SK-N-SH (cell line): ENCODE measurements at regions not wholly inside any gene's neighbourhood (a gene's known extent, or its start where the extent isn't known, plus 50 kb on each side); places are given as distances from the start of the nearest gene placed in this dataset.

ENCODE experiments used
- CTCF ChIA-PET: fragments of 300-600, 350-600 bp; formaldehyde crosslinking; extraction: SDS; loops from one replicate; lab custom pipeline; 2021; lab: Yijun Ruan, JAX
- POLR2A ChIA-PET: fragments of 350-600 bp; sonication (Branson Sonifier 250); formaldehyde crosslinking; extraction: SDS; loops from one replicate; lab custom pipeline; 2020; ENCODE audit warnings: antibody characterized with exemption, inconsistent platforms; lab: Yijun Ruan, JAX
- DNase-seq: peaks from one replicate; pipeline ENCODE4 v3.0.0; 2012
- H2AFZ ChIP-seq: fragments of 200-600 bp; sonication (generic); 2 replicates; pipeline ENCODE4 v1.8.1; 2016; ENCODE audit warnings: antibody characterized with exemption, mild to moderate bottlenecking, low read depth
- H3F3A ChIP-seq: fragments of 200-600 bp; sonication (generic); replicated peaks from 2 replicates; pipeline ENCODE3; 2016; ENCODE audit warnings: antibody characterized with exemption, mild to moderate bottlenecking; ENCODE audit not compliant: insufficient read depth
- H3K27ac ChIP-seq, 2 experiments: fragments of 200-500 bp in 1 of 2; fragments of 200-600 bp in 1 of 2; sonication (Bioruptor generic) in 1 of 2; sonication (generic), shearing (Covaris generic) in 1 of 2; 2 replicates each; pipeline versions ENCODE4 v1.5.1 to v1.6.1; 2014 to 2016; ENCODE audit warnings: low read depth in 2 of 2, inconsistent platforms in 1 of 2, low read length in 1 of 2, mild to moderate bottlenecking in 1 of 2, mixed read lengths in 1 of 2
- H3K27me3 ChIP-seq: fragments of 200-600 bp; sonication (generic), shearing (Covaris generic); 2 replicates; pipeline ENCODE4 v1.6.1; 2016; ENCODE audit warnings: mixed run types; ENCODE audit not compliant: insufficient read depth
- H3K36me3 ChIP-seq, 2 experiments: fragments of 200-500 bp in 1 of 2; fragments of 200-600 bp in 1 of 2; sonication (Bioruptor generic) in 1 of 2; sonication (generic) in 1 of 2; replicated peaks in 1 of 2; 2 replicates each; pipeline versions ENCODE3 to v1.5.1; 2014 to 2016; ENCODE audit warnings: low read length in 1 of 2, mild to moderate bottlenecking in 1 of 2; ENCODE audit not compliant: insufficient read depth in 2 of 2, control insufficient read depth in 1 of 2
- H3K4me1 ChIP-seq, 2 experiments: fragments of 200-500 bp in 1 of 2; fragments of 200-600 bp in 1 of 2; sonication (Bioruptor generic) in 1 of 2; sonication (generic), shearing (Covaris generic) in 1 of 2; 2 replicates each; pipeline versions ENCODE4 v1.5.1 to v1.6.1; 2014 to 2016; ENCODE audit warnings: low read depth in 1 of 2, low read length in 1 of 2, mixed run types in 1 of 2; ENCODE audit not compliant: insufficient read depth in 2 of 2, control insufficient read depth in 1 of 2
- H3K4me2 ChIP-seq: fragments of 200-600 bp; sonication (generic), shearing (Covaris generic); 2 replicates; pipeline ENCODE4 v1.6.1; 2017; ENCODE audit warnings: mixed run types
- H3K4me3 ChIP-seq, 2 experiments: fragments of 200-500 bp in 1 of 2; fragments of 200-600 bp in 1 of 2; sonication (Bioruptor generic) in 1 of 2; sonication (generic), shearing (Covaris generic) in 1 of 2; 2 replicates each; pipeline versions ENCODE4 v1.5.1 to v1.8.1; 2014 to 2016; ENCODE audit warnings: low read depth in 2 of 2, inconsistent platforms in 1 of 2, low read length in 1 of 2, mild to moderate bottlenecking in 1 of 2, mixed read lengths in 1 of 2, moderate library complexity in 1 of 2
- H3K79me2 ChIP-seq: fragments of 200-600 bp; sonication (generic); 2 replicates; pipeline ENCODE4 v1.8.1; 2017; ENCODE audit warnings: mild to moderate bottlenecking; ENCODE audit not compliant: insufficient read depth
- H3K9ac ChIP-seq: fragments of 200-600 bp; sonication (generic); 2 replicates; pipeline ENCODE4 v1.6.1; 2017; ENCODE audit warnings: mixed run types
- H3K9me2 ChIP-seq: fragments of 200-600 bp; sonication (generic); 2 replicates; pipeline ENCODE4 v1.6.1; 2017; ENCODE audit warnings: mixed run types
- H3K9me3 ChIP-seq: fragments of 200-600 bp; sonication (generic); 2 replicates; pipeline ENCODE4 v1.6.1; 2017; ENCODE audit warnings: mixed run types, mild to moderate bottlenecking, moderate library complexity
- H4K20me1 ChIP-seq: fragments of 200-600 bp; sonication (generic); 2 replicates; pipeline ENCODE4 v1.6.1; 2017; ENCODE audit warnings: mild to moderate bottlenecking, mixed run types; ENCODE audit not compliant: insufficient read depth
- EZH2phosphoT487 ChIP-seq: fragments of 200-600 bp; sonication (generic); IDR thresholded peaks from 2 replicates; pipeline ENCODE4 v1.6.1; 2017; ENCODE audit warnings: low read depth, mixed run types, mild to moderate bottlenecking, antibody characterized with exemption, moderate library complexity, borderline replicate concordance
- FOSL2 ChIP-seq: IDR thresholded peaks from 2 replicates; pipeline ENCODE4 v1.4.0; 2012; ENCODE audit warnings: low read depth, mild to moderate bottlenecking, moderate library complexity, borderline replicate concordance
- GATA2 ChIP-seq: sonication (generic); formaldehyde crosslinking; IDR thresholded peaks from 2 replicates; pipeline ENCODE4 v1.5.0; 2020; ENCODE audit warnings: mild to moderate bottlenecking, missing genetic modification reagents
- JUND ChIP-seq: IDR thresholded peaks from 2 replicates; pipeline ENCODE4 v1.4.0; 2012
- MXI1 ChIP-seq: IDR thresholded peaks from 2 replicates; pipeline ENCODE4 v1.6.1; 2012; ENCODE audit warnings: mild to moderate bottlenecking, low read depth, low read length, improper control_type of control experiment
- NRF1 ChIP-seq: IDR thresholded peaks from 2 replicates; pipeline ENCODE4 v1.6.1; 2012; ENCODE audit warnings: low read depth, mild to moderate bottlenecking, low read length
- POLR2AphosphoS5 ChIP-seq: IDR thresholded peaks from 2 replicates; pipeline ENCODE4 v1.6.1; 2012; ENCODE audit warnings: low read depth, low read length
- RAD21 ChIP-seq: IDR thresholded peaks from 2 replicates; pipeline ENCODE4 v1.6.1; 2012; ENCODE audit warnings: mild to moderate bottlenecking, low read length
- SMC3 ChIP-seq: IDR thresholded peaks from 2 replicates; pipeline ENCODE4 v1.6.1; 2012; ENCODE audit warnings: low read depth, low read length, improper control_type of control experiment
- TEAD4 ChIP-seq: IDR thresholded peaks from 2 replicates; pipeline ENCODE4 v1.4.0; 2012; ENCODE audit warnings: mild to moderate bottlenecking, borderline replicate concordance; ENCODE audit not compliant: insufficient read depth
- whole genome bisulfite sequencing: methylation state at CpG from one replicate; pipeline ENCODE4 v1.1.6; 2017; ENCODE audit warnings: low lambda C conversion rate; 5-methylcytosine and 5-hydroxymethylcytosine counted together
- TF ChIP-seq, protein P1 (sequence below): IDR thresholded peaks from 2 replicates; pipeline ENCODE4 v1.4.0; 2012; ENCODE audit warnings: low read depth, borderline replicate concordance
- TF ChIP-seq, protein P2 (sequence below): IDR thresholded peaks from 2 replicates; pipeline ENCODE4 v1.4.0; 2012; ENCODE audit warnings: low read depth
- TF ChIP-seq, protein P3 (sequence below): fragments of 150-350 bp; IDR thresholded peaks from 2 replicates; pipeline ENCODE4 v1.6.1; 2017; ENCODE audit warnings: antibody characterized with exemption, low read length, low read depth, borderline replicate concordance
- TF ChIP-seq, protein P4 (sequence below): IDR thresholded peaks from 2 replicates; pipeline ENCODE4 v1.6.1; 2012; ENCODE audit warnings: mild to moderate bottlenecking, low read depth, low read length, moderate library complexity

DNA sequence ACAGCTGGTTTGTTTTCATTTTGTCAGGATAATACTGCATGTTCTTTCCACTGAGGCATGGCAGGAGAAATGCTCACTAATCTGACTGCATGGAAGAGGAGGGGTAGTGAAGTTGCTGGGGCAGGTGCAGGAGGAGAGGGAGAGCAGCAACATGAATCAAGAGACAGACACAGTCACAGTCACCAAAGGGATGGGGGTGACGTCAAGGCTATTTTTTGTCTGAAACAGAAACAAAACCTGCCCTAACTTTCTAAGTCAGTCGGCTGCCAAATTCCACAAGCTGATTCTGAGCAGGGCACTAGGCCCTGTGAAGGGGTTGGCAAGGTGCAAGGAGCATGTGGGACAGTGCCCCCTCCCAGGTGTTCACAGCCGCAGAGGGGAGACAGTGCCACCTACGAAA lies 186.6 kb upstream of the NSMCE3 start:
- Histone ChIP-seq H4K20me1 (no peaks in the 10 kb centered on the region), H3K27me3 (no peaks in the 10 kb centered on the region), H3F3A (no peaks in the 10 kb centered on the region), H3K9me2 (no peaks in the 10 kb centered on the region), H3K36me3 (no peaks in the 10 kb centered on the region), H3K79me2 (no peaks in the 10 kb centered on the region), H3K27ac (no peak overlapping the region), H3K9me3 (no peaks in the 10 kb centered on the region), H3K4me2 (no peak overlapping the region), H3K9ac (no peak overlapping the region), H3K4me1 (no peaks in the 10 kb centered on the region; a peak in 1 of 4 replicates)
- ChIA-PET CTCF (no interaction called here), POLR2A (no interaction called here)
- 51% methylated on average over 4 of the region's 4 CpGs for WGBS
- TF ChIP-seq JUND = no peak
- TF ChIP-seq FOSL2 = no peak
- no peak for TF ChIP-seq POLR2AphosphoS5
- TF ChIP-seq, protein P1, sequence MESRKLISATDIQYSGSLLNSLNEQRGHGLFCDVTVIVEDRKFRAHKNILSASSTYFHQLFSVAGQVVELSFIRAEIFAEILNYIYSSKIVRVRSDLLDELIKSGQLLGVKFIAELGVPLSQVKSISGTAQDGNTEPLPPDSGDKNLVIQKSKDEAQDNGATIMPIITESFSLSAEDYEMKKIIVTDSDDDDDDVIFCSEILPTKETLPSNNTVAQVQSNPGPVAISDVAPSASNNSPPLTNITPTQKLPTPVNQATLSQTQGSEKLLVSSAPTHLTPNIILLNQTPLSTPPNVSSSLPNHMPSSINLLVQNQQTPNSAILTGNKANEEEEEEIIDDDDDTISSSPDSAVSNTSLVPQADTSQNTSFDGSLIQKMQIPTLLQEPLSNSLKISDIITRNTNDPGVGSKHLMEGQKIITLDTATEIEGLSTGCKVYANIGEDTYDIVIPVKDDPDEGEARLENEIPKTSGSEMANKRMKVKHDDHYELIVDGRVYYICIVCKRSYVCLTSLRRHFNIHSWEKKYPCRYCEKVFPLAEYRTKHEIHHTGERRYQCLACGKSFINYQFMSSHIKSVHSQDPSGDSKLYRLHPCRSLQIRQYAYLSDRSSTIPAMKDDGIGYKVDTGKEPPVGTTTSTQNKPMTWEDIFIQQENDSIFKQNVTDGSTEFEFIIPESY = no peak
- TF ChIP-seq SMC3 = no peak
- TF ChIP-seq GATA2 (CRISPR knock-in tag) = no peak
- TF ChIP-seq, protein P2, sequence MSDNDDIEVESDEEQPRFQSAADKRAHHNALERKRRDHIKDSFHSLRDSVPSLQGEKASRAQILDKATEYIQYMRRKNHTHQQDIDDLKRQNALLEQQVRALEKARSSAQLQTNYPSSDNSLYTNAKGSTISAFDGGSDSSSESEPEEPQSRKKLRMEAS = no peak
- TF ChIP-seq TEAD4 = no peak
- no peak for TF ChIP-seq EZH2phosphoT487
- TF ChIP-seq MXI1 = no peak
- TF ChIP-seq, protein P3, sequence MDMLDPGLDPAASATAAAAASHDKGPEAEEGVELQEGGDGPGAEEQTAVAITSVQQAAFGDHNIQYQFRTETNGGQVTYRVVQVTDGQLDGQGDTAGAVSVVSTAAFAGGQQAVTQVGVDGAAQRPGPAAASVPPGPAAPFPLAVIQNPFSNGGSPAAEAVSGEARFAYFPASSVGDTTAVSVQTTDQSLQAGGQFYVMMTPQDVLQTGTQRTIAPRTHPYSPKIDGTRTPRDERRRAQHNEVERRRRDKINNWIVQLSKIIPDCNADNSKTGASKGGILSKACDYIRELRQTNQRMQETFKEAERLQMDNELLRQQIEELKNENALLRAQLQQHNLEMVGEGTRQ = no peak
- TF ChIP-seq NRF1 = no peak
- TF ChIP-seq, protein P4, sequence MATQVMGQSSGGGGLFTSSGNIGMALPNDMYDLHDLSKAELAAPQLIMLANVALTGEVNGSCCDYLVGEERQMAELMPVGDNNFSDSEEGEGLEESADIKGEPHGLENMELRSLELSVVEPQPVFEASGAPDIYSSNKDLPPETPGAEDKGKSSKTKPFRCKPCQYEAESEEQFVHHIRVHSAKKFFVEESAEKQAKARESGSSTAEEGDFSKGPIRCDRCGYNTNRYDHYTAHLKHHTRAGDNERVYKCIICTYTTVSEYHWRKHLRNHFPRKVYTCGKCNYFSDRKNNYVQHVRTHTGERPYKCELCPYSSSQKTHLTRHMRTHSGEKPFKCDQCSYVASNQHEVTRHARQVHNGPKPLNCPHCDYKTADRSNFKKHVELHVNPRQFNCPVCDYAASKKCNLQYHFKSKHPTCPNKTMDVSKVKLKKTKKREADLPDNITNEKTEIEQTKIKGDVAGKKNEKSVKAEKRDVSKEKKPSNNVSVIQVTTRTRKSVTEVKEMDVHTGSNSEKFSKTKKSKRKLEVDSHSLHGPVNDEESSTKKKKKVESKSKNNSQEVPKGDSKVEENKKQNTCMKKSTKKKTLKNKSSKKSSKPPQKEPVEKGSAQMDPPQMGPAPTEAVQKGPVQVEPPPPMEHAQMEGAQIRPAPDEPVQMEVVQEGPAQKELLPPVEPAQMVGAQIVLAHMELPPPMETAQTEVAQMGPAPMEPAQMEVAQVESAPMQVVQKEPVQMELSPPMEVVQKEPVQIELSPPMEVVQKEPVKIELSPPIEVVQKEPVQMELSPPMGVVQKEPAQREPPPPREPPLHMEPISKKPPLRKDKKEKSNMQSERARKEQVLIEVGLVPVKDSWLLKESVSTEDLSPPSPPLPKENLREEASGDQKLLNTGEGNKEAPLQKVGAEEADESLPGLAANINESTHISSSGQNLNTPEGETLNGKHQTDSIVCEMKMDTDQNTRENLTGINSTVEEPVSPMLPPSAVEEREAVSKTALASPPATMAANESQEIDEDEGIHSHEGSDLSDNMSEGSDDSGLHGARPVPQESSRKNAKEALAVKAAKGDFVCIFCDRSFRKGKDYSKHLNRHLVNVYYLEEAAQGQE = no peak
- TF ChIP-seq RAD21 = no peak
- TF ChIP-seq, all 33 proteins: peak for 0
- no peak for DNase-seq
- H3K4me3 ChIP-seq = no peak overlapping the region
- no peak overlapping the region for H2AFZ ChIP-seq
